T-cell (primary cell): ENCODE measurements at regions not wholly inside any gene's neighbourhood (a gene's known extent, or its start where the extent isn't known, plus 50 kb on each side); places are given as distances from the start of the nearest gene placed in this dataset.

Experiments
- ATAC-seq, 4 experiments: fragments of 200-7000 bp in 3 of 4; fragments of 150-1000 bp in 1 of 4; cut with Tn5 transposase; replicated peaks in 1 of 4; 1 replicate in 3 of 4; 2 replicates in 1 of 4; pipeline ENCODE4 v1.10.0; 2021; ENCODE audit warnings: moderate library complexity in 3 of 4, mild to moderate bottlenecking in 2 of 4, moderate number of reproducible peaks in 1 of 4
- CTCF ChIA-PET, 2 donors: fragments of 300-600 bp; sonication (Branson Sonifier 250); formaldehyde crosslinking; loops; one replicate each; lab custom pipeline; 2022; ENCODE audit warnings: antibody characterized with exemption in 2 of 2; lab: Charles Lee
- POLR2A ChIA-PET, 2 donors: fragments of 300-600 bp; sonication (Branson Sonifier 250); formaldehyde crosslinking; loops; one replicate each; lab custom pipeline; 2022; ENCODE audit warnings: antibody characterized with exemption in 2 of 2; lab: Charles Lee
- DNase-seq, 35 experiments: peaks; one replicate each; pipeline versions ENCODE4 v3.0.0 to v3.0.0-alpha.2; 2013 to 2023
- H3K27ac ChIP-seq: one replicate; pipeline ENCODE4 v1.5.1; 2013; ENCODE audit warnings: low read length
- H3K27me3 ChIP-seq, 2 experiments: replicated peaks in 1 of 2; 1 replicate in 1 of 2; 2 replicates in 1 of 2; pipeline versions ENCODE4 v1.6.1 to v1.7.0; 2013; ENCODE audit warnings: low read length in 1 of 2, mixed read lengths in 1 of 2; ENCODE audit not compliant: control insufficient read depth in 2 of 2, insufficient read depth in 2 of 2; ENCODE audit errors: extremely low read depth in 1 of 2
- H3K36me3 ChIP-seq, 2 donors: 1 replicate in 1 of 2; 2 replicates in 1 of 2; pipeline versions ENCODE4 v1.6.1 to v1.7.0; 2013; ENCODE audit warnings: low read length in 1 of 2; ENCODE audit not compliant: control insufficient read depth in 2 of 2, insufficient read depth in 1 of 2; ENCODE audit errors: extremely low read depth in 1 of 2
- H3K4me1 ChIP-seq, 2 experiments: 1 replicate in 1 of 2; 2 replicates in 1 of 2; pipeline versions ENCODE4 v1.6.1 to v1.7.0; 2013; ENCODE audit warnings: low read length in 2 of 2, mixed read lengths in 1 of 2; ENCODE audit not compliant: insufficient read depth in 2 of 2, control insufficient read depth in 1 of 2; ENCODE audit errors: extremely low read depth in 1 of 2
- H3K4me3 ChIP-seq, 2 donors: 1 replicate in 1 of 2; 2 replicates in 1 of 2; pipeline versions ENCODE4 v1.5.1 to v1.7.0; 2013; ENCODE audit warnings: mild to moderate bottlenecking in 2 of 2, low read length in 1 of 2, moderate library complexity in 1 of 2; ENCODE audit not compliant: control insufficient read depth in 1 of 2; ENCODE audit errors: extremely low read depth in 1 of 2
- H3K9me3 ChIP-seq: 2 replicates; pipeline ENCODE4 v1.7.0; 2013
- H3K27ac Mint-ChIP-seq, 2 donors: one replicate each; pipeline ENCODE4 v1.8.0; 2020 to 2021; ENCODE audit warnings: mild to moderate bottlenecking in 2 of 2, mixed read lengths in 2 of 2
- H3K27me3 Mint-ChIP-seq, 2 donors: one replicate each; pipeline ENCODE4 v1.8.0; 2021 to 2022; ENCODE audit warnings: mixed read lengths in 2 of 2
- H3K36me3 Mint-ChIP-seq: one replicate; pipeline ENCODE4 v1.8.0; 2021; ENCODE audit warnings: mixed read lengths
- H3K4me1 Mint-ChIP-seq, 3 donors: one replicate each; pipeline ENCODE4 v1.8.0; 2020 to 2022; ENCODE audit warnings: mixed read lengths in 3 of 3, mild to moderate bottlenecking in 1 of 3
- H3K4me3 Mint-ChIP-seq, 3 donors: one replicate each; pipeline ENCODE4 v1.8.0; 2020 to 2022; ENCODE audit warnings: mild to moderate bottlenecking in 3 of 3, mixed read lengths in 3 of 3, moderate library complexity in 3 of 3
- H3K9me3 Mint-ChIP-seq, 3 donors: one replicate each; pipeline ENCODE4 v1.8.0; 2020 to 2022; ENCODE audit warnings: mixed read lengths in 3 of 3
- WGBS: methylation state at CpG from one replicate; pipeline ENCODE4 v1.1.5; 2013; ENCODE audit warnings: missing lambda C conversion rate; ENCODE audit not compliant: insufficient coverage; 5-methylcytosine and 5-hydroxymethylcytosine counted together

GRCh38 chr2:121969166-121969565 lies 213.7 kb downstream of the TSN start:
- CTCF ChIA-PET, result interaction anchor here in 1 of 2 donors (0.5 kb wide), 1 partner anchor 10 kb away, joined by 3 read pairs; no protein-coding TSS in a partner anchor

GRCh38 chr2:121969766-121970639 lies 214.6 kb downstream of the TSN start:
- POLR2A ChIA-PET, result no interaction called here
- H3K27ac ChIP-seq, result no peak overlapping the region
- DNase-seq, result no peak
- Mint-ChIP-seq H3K36me3 (no peaks in the 10 kb centered on the region), H3K4me3 (no peak overlapping the region), H3K27me3 (peaks cover 3 to 16% of the 10 kb centered on the region in 2 donors), H3K4me1 (peaks cover 3 to 11% (median 4%) of the 10 kb centered on the region in 3 donors), H3K27ac (no peak overlapping the region), H3K9me3 (no peaks in the 10 kb centered on the region)
- H3K27me3 ChIP-seq, result peaks cover 0 to 2% of the 10 kb centered on the region in 2 experiments
- peaks cover 0 to 3% of the 10 kb centered on the region in 2 experiments for H3K4me1 ChIP-seq
- H3K36me3 ChIP-seq, result no peaks in the 10 kb centered on the region
- WGBS, result no CpG with 5 or more reads among the region's 8 CpGs
- CTCF ChIA-PET, result no interaction called here
- H3K4me3 ChIP-seq, result no peak overlapping the region
- H3K9me3 ChIP-seq, result no peaks in the 10 kb centered on the region
- ATAC-seq, result no peak

More at GRCh38 chr2:121969166-121969565, 213.7 kb downstream of the TSN start:
- ATAC-seq (no peak), DNase-seq (no peak)
- Histone ChIP-seq H3K27ac (no peak overlapping the region), H3K27me3 (peaks cover 0 to 2% of the 10 kb centered on the region in 2 experiments), H3K4me3 (no peak overlapping the region), H3K9me3 (no peaks in the 10 kb centered on the region), H3K36me3 (no peaks in the 10 kb centered on the region), H3K4me1 (no peaks in the 10 kb centered on the region)
- no peak overlapping the region for H3K27ac Mint-ChIP-seq
- POLR2A ChIA-PET, result no interaction called here
- H3K4me1 Mint-ChIP-seq, result peaks cover 0 to 7% (median 0%) of the 10 kb centered on the region in 3 donors
- no peaks in the 10 kb centered on the region for H3K36me3 Mint-ChIP-seq
- no peak overlapping the region for H3K4me3 Mint-ChIP-seq
- H3K9me3 Mint-ChIP-seq, result no peaks in the 10 kb centered on the region
- 20% methylated on average over 5 of the region's 5 CpGs for WGBS
- peaks cover 3 to 16% of the 10 kb centered on the region in 2 donors for H3K27me3 Mint-ChIP-seq

- Mint-ChIP-seq H3K4me1 (peaks cover 11 to 20% (median 11%) of the 10 kb centered on the region in 3 donors), H3K27me3 (peaks cover 3 to 16% of the 10 kb centered on the region in 2 donors), H3K4me3 (no peak overlapping the region), H3K36me3 (no peaks in the 10 kb centered on the region), H3K9me3 (no peaks in the 10 kb centered on the region), H3K27ac (no peak overlapping the region)
- Histone ChIP-seq H3K36me3 (no peaks in the 10 kb centered on the region), H3K9me3 (no peaks in the 10 kb centered on the region), H3K27me3 (peaks cover 0 to 2% of the 10 kb centered on the region in 2 experiments), H3K4me3 (no peak overlapping the region), H3K4me1 (peaks cover 0 to 9% of the 10 kb centered on the region in 2 experiments), H3K27ac (no peak overlapping the region)
- DNase-seq (no peak), ATAC-seq (no peak)
- POLR2A ChIA-PET, result no interaction called here
- 100% methylated on average over 1 of the region's 5 CpGs for WGBS
- CTCF ChIA-PET, result interaction anchor here (0.6 to 1.6 kb wide), 4 partner anchors 16 to 108 kb away, joined by 3 to 5 read pairs (median 3); no protein-coding TSS in a partner anchor
Measured at GRCh38 chr2:121972203-121972602, 216.8 kb downstream of the TSN start.

- ATAC-seq, result peak; percentile 80 to 88 (median 84)
- Mint-ChIP-seq H3K9me3 (no peaks in the 10 kb centered on the region), H3K27me3 (peaks cover 3 to 12% of the 10 kb centered on the region in 2 donors), H3K4me1 (peaks cover 11 to 14% (median 11%) of the 10 kb centered on the region in 3 donors), H3K4me3 (peak overlapping the region; percentile 63 to 76 (median 72)), H3K36me3 (no peaks in the 10 kb centered on the region), H3K27ac (no peak overlapping the region)
- H3K4me3 ChIP-seq, result peak overlapping the region; percentile 46 to 52
- peaks cover 0 to 2% of the 10 kb centered on the region in 2 experiments for H3K27me3 ChIP-seq
- 3% methylated on average over 13 of the region's 13 CpGs for WGBS
- H3K9me3 ChIP-seq, result no peaks in the 10 kb centered on the region
- no peak overlapping the region for H3K27ac ChIP-seq
- ChIA-PET POLR2A (no interaction called here), CTCF (interaction anchor here in 1 of 2 donors (0.8 kb wide), 1 partner anchor 28 kb away, joined by 3 read pairs; no protein-coding TSS in a partner anchor)
- DNase-seq, result peak in 29 of 35 experiments; percentile 2 to 76 (median 17)
- peaks cover 0 to 9% of the 10 kb centered on the region in 2 experiments for H3K4me1 ChIP-seq
- no peaks in the 10 kb centered on the region for H3K36me3 ChIP-seq
Measured at GRCh38 chr2:121974897-121975661, 219.6 kb downstream of the TSN start.

- peaks cover 0 to 9% of the 10 kb centered on the region in 2 experiments for H3K4me1 ChIP-seq
- no peak for DNase-seq
- POLR2A ChIA-PET, result no interaction called here
- Mint-ChIP-seq H3K4me3 (no peak overlapping the region), H3K9me3 (no peaks in the 10 kb centered on the region), H3K4me1 (peaks cover 11 to 13% (median 11%) of the 10 kb centered on the region in 3 donors), H3K36me3 (no peaks in the 10 kb centered on the region), H3K27me3 (peaks cover 3% of the 10 kb centered on the region in 2 donors), H3K27ac (peak overlapping the region in 1 of 2 donors; percentile 66)
- H3K27ac ChIP-seq, result no peak overlapping the region
- 40% methylated on average over 3 of the region's 3 CpGs for WGBS
- CTCF ChIA-PET, result no interaction called here
- H3K27me3 ChIP-seq, result no peaks in the 10 kb centered on the region
- no peak for ATAC-seq
- H3K36me3 ChIP-seq, result no peaks in the 10 kb centered on the region
- H3K4me3 ChIP-seq, result no peak overlapping the region
- no peaks in the 10 kb centered on the region for H3K9me3 ChIP-seq
Measured at GRCh38 chr2:121976926-121977325, 221.5 kb downstream of the TSN start.

GRCh38 chr2:121977326-121977725 lies 221.9 kb downstream of the TSN start:
- H3K4me1 Mint-ChIP-seq, result peaks cover 11 to 13% (median 11%) of the 10 kb centered on the region in 3 donors
- no peaks in the 10 kb centered on the region for H3K36me3 Mint-ChIP-seq
- no peaks in the 10 kb centered on the region for H3K9me3 Mint-ChIP-seq
- peaks cover 3% of the 10 kb centered on the region in 2 donors for H3K27me3 Mint-ChIP-seq
- no peak for ATAC-seq
- no peak overlapping the region for H3K27ac ChIP-seq
- no peaks in the 10 kb centered on the region for H3K36me3 ChIP-seq
- H3K9me3 ChIP-seq, result no peaks in the 10 kb centered on the region
- H3K27me3 ChIP-seq, result no peaks in the 10 kb centered on the region
- peaks cover 0 to 9% of the 10 kb centered on the region in 2 experiments for H3K4me1 ChIP-seq
- H3K27ac Mint-ChIP-seq, result no peak overlapping the region
- no peak for DNase-seq
- ChIA-PET CTCF (no interaction called here), POLR2A (no interaction called here)
- no peak overlapping the region for H3K4me3 Mint-ChIP-seq
- 52% methylated on average over 2 of the region's 3 CpGs for WGBS
- H3K4me3 ChIP-seq, result no peak overlapping the region
